Vagina (tissue), 2 donors: ENCODE measurements at regions not wholly inside any gene's neighbourhood (a gene's known extent, or its start where the extent isn't known, plus 50 kb on each side); places are given as distances from the start of the nearest gene placed in this dataset.

Source experiments
- POLR2A ChIP-seq, 2 donors: fragments of 450-650 bp; IDR thresholded peaks; one replicate each; pipeline ENCODE4 v1.6.1; 2017; ENCODE audit warnings: antibody characterized with exemption in 2 of 2, mild to moderate bottlenecking in 2 of 2, moderate library complexity in 2 of 2
- POLR2AphosphoS5 ChIP-seq, 2 donors: sonication (generic); formaldehyde crosslinking; IDR thresholded peaks; one replicate each; pipeline ENCODE4 v1.9.0; 2017; ENCODE audit warnings: antibody characterized with exemption in 2 of 2, mild to moderate bottlenecking in 2 of 2, low read depth in 1 of 2; ENCODE audit not compliant: insufficient read depth in 1 of 2
- TF ChIP-seq, protein P1 (sequence below), 3 experiments: fragments of 450-650 bp in 2 of 3; fragments of 200-600 bp in 1 of 3; sonication (generic) in 1 of 3; IDR thresholded peaks; one replicate each; pipeline ENCODE4 v1.5.1; 2017 to 2019; ENCODE audit warnings: antibody characterized with exemption in 3 of 3, mild to moderate bottlenecking in 2 of 3, moderate library complexity in 2 of 3

DNA sequence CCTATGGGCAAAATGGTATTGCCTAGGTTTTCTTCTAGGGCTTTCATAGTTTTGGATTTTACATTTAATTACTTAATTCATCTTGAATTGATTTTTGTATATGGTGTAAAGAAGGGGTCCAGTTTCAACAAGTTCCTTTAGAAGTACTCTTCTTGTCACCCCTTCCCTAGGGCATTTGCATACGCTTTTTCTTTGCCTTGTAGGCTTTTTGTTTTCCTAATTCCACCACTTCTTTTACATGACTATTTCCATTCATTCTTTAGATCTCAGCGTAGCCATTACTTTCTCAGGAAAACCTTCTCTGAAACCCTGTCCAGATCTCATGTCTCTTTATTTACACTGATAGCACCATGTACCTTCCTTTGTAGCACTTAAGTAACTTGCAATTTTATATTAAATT is 648.6 kb downstream of the XPNPEP1 start:
- TF ChIP-seq, protein P1, sequence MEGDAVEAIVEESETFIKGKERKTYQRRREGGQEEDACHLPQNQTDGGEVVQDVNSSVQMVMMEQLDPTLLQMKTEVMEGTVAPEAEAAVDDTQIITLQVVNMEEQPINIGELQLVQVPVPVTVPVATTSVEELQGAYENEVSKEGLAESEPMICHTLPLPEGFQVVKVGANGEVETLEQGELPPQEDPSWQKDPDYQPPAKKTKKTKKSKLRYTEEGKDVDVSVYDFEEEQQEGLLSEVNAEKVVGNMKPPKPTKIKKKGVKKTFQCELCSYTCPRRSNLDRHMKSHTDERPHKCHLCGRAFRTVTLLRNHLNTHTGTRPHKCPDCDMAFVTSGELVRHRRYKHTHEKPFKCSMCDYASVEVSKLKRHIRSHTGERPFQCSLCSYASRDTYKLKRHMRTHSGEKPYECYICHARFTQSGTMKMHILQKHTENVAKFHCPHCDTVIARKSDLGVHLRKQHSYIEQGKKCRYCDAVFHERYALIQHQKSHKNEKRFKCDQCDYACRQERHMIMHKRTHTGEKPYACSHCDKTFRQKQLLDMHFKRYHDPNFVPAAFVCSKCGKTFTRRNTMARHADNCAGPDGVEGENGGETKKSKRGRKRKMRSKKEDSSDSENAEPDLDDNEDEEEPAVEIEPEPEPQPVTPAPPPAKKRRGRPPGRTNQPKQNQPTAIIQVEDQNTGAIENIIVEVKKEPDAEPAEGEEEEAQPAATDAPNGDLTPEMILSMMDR (IDR thresholded peaks at IDR 0.05): no peak
- TF ChIP-seq POLR2AphosphoS5 (IDR thresholded peaks at IDR 0.05; ENCODE audit: insufficient read depth in 1 of 2, low read depth in 1 of 2) (no peak), POLR2A (IDR thresholded peaks at IDR 0.05) (no peak)
